ENCODE measurements at regions not wholly inside any gene's neighbourhood (a gene's known extent, or its start where the extent isn't known, plus 50 kb on each side); places are given as distances from the start of the nearest gene placed in this dataset.
"Not testable (repeated sequence)": the region's sequence is repeated elsewhere in the genome, so short reads cannot be mapped to it uniquely, and the experiment has no call there.

DNA sequence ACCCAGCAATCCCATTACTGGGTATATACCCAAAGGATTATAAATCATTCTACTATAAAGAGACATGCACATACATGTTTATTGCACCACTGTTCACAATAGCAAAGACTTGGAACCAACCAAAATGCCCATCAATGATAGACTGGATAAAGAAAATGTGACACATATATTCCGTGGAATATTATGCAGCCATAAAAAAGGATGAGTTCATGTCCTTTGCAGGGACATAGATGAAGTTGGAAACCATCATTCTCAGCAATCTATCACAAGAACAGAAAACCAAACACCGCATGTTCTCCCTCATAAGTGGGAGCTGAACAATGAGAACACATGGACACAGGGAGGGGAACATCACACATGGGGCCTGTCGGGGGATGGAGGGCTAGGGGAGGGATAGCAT is 113.2 kb upstream of the PRSS1 start:
- not testable (repeated sequence) for DNase-seq

DNA sequence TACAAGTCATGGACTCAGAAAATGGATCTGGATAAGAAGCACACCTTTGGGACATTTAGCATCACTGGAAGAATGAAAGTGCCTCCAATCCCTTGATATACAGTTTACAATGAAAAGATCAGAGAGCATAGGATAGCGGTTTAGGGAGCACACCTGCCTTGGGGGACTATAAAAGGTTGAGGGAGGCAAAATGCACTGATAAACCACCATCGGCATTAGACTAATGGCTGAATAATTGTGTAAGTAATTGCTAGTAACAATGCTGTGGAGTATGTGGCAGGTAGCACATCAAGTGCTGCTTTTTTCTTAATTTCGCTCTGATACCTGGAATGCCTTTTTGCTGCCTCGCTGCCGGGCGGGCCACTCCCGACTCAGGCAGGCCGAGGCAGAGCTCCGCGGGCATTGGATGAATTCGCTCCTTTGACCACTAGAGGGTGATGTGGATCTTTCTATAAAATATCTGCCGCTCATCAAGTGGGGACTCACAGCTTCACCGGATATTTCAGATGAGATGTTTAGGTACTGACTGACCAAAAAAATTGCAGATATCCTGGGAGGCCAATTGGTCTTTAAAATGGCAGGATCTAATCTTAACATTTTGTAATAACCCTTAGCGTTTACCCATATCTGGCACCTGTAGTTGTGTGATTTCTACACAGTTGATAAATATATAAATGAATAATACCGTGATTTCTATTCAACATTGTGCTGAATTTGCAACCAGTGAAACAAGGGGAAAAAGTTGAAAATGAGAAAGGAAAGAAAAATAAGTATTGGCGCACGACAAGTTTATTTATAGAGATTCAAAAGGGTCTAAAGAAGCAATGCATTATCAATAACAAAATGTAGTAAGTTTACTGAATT is 116.8 kb upstream of the PRSS1 start:
- no peak for DNase-seq

DNA sequence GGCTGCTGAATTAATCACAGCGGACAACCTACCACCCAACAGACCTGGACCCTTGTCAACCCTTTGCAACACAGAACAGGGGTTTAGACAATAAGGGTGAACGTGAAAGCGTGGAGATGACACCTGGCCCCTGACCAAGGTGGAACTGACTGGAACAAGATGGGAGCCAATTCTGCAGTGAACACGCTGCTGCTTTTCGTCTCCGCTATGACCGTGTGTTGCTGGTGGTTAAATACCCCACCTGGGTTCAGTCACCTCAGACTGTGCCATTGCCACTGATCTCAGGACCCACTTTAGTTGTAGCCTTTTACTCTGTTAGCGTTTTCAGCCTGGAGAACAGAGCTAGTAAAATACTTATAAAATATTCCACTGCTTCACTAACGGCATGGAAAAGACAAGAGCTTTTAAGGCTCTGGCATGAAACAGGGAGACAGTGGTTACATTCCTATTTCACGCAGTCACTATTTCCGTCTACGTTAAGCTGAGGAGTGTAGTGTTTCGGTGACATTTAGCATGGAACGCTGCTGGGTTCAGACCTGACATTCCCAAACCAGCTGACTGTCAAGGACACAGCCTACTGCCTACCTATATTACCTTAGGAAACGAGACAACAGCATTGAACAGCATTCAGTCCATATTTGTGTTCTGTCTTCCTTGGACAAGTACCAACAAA is 119.5 kb upstream of the PRSS1 start:
- no peak for DNase-seq

DNA sequence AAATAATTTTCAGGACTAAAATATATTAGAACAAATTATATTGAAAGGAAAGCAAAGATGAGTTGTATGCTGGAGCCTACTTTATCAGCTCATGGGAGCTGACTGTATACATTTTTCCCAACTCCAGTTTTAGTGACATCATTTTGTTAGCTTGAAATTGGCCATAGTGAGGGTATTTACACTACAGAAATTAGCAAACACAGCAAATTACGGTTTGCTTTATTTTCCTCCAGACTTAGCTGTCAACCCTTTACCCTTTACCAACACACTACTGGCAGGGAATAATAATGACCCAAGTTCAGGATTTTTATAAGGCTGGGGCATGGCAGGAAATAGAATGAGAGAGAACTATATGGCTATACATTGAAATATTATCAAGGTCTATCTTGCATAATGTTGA is 120.3 kb upstream of the PRSS1 start:
- no peak for DNase-seq

DNA sequence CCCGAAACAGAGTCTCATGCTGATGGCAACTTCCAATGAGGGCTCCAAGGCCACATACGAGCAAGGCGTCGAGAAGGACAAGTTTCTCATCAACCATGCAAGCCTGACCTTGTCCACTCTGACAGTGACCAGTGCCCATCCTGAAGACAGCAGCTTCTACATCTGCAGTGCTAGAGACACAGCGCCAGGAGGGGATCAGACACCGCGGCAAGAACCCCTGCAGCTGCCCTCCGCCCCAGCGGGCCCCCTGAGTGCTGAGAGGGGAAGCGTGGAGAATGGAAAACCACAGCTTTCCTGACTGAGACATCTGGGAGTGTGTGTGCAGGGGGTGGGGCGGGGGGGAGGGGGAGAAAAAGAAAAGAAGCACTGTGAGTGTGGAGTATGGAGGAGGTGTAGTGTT is 122.0 kb upstream of the PRSS1 start:
- not testable (repeated sequence) for DNase-seq

DNA sequence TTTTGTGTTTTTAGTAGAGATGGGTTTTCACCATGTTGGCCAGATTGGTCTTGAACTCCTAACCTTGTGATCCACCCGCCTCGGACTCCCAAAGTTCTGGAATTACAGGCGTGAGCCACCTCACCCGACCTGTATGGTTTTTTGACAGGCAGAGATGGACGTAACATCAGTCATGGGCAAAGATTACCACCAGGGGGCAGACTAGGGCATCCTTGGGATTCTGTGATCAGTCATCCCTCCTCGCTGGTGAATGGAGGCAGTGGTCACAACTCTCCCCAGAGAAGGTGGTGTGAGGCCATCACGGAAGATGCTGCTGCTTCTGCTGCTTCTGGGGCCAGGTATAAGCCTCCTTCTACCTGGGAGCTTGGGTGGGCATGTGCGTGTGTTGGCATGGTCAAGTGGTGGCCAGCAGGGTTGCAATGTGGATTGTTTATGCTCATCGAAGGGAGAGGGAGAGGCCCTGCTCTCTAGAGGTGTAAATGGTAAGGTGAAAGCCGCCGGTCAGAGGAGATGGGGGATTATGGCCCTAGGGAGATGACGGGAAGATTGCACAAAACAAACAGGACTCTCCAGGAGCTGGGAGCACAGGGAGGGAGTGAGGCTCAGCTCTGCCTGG is 122.7 kb upstream of the PRSS1 start:
- DNase-seq: no peak

DNA sequence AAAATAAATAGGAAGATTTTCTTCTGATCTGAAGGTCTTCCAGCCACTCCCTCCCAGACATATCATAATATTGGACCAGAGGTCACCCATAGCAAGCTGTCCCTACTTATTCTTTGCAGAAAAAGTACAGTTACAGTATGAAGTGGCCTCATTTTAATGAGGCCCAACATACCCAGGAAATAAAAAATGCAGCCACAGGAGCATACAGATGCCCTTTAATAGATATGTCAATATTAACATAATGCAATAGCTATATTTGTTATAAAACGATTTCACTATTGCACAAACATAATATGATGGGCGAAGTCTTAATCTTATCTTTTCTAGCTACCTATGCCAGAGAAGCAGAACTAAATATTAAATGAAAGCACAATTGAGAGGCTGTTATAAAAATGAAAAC is 124.1 kb upstream of the PRSS1 start:
- DNase-seq: not testable (repeated sequence)

DNA sequence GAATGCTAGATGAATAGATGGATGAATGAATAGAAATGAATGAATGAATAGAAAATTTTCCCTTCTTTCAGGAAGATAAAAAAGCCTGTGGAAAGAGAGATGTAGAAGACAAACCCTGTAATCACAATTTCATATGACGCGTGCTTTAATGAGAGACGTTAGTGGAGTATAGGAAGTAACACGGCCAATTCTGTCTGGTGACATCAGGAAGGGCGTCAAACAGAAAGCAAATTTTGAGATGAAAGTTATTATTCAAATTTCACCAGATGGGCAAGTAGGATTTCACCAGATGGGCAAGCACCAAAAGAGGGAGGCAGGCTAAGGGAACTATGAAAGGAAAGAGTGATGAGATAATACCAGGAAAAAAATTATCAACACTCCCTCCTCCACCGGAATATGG is 128.9 kb upstream of the PRSS1 start:
- no peak for DNase-seq

DNA sequence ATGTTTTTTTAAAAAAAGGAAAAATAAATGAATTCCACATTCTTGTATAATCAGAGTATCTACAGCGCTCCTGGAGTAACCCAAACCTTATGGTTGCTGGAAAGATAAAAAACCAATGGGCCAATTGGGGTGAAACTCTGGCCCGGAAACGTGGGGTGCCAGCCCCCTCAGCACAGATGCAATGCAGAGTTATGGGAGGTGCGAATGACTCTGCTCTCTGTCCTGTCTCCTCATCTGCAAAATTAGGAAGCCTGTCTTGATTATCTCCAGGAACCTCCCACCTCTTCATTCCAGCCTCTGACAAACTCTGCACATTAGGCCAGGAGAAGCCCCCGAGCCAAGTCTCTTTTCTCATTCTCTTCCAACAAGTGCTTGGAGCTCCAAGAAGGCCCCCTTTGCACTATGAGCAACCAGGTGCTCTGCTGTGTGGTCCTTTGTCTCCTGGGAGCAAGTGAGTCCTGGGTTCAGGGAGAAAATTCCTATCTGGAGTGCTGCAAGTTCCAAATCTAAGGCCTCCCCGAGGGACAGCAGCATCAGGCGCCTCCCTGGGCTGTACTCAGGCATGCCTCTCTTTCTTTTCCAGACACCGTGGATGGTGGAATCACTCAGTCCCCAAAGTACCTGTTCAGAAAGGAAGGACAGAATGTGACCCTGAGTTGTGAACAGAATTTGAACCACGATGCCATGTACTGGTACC is 130.5 kb upstream of the PRSS1 start:
- no peak for DNase-seq

DNA sequence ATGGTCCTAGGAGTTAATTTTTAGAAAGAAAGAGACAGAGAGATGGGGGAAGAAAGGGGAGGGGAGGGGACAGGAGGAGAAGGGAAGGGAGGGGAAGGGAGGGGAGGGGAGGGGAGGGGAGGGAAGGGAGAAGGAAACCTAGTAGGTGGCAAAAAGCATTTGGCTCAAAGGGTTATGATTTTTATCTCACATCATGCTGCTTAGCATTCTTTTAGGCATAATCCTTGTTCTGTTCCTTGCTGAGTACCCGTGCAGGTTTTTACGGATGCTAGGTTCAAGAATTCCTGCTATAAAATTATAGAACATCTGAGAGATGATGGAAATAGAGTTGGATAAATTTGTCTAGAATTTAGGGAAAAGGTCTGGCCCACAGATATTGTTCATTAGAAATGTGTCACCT is 132.4 kb upstream of the PRSS1 start:
- DNase-seq: no peak

DNA sequence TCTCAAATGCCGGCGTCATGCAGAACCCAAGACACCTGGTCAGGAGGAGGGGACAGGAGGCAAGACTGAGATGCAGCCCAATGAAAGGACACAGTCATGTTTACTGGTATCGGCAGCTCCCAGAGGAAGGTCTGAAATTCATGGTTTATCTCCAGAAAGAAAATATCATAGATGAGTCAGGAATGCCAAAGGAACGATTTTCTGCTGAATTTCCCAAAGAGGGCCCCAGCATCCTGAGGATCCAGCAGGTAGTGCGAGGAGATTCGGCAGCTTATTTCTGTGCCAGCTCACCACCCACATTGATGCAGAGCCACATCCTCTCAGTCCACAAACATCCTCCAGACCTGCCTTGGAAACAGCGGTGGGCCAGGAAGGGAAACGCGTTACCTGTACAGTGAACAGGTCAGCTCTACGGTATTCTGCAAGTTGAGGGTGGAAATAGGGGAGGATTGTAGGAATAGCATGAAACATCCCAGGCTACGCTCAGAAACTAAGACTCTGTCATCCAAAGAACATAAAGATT is 133.1 kb upstream of the PRSS1 start:
- DNase-seq: no peak

DNA sequence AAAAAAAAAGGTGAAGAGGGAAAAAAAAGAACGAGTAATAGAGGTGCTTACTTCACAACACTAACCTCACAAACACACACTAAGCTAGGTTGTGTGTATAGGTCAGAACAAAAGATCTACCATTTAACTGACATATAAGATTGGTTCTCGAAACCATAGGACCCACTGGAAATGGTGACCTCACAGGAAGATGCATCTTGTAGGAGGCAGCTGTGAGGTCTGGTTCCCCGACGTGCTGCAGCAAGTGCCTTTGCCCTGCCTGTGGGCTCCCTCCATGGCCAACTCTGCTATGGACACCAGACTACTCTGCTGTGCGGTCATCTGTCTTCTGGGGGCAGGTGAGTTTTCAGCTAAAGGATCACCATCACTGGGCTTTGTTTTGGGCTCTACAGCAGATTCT is 133.8 kb upstream of the PRSS1 start:
- DNase-seq: no peak

DNA sequence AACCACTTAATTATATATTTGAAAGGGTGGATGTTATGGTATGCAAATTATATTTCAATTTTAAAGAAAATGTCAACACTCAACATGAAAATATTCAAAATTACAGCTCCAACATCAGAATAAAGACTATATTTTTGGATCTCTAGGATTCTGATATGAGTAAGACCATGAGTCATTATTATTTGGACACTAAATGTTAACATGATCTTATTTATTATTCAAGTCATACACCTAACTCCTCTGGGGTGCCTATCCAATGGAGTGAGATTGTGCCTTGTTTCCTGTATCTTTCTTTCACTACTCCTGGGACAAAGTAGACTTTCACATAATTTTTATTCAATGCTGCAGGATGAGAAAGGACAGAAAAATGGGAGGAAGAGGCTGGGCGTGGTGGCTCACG is 135.2 kb upstream of the PRSS1 start:
- no peak for DNase-seq

DNA sequence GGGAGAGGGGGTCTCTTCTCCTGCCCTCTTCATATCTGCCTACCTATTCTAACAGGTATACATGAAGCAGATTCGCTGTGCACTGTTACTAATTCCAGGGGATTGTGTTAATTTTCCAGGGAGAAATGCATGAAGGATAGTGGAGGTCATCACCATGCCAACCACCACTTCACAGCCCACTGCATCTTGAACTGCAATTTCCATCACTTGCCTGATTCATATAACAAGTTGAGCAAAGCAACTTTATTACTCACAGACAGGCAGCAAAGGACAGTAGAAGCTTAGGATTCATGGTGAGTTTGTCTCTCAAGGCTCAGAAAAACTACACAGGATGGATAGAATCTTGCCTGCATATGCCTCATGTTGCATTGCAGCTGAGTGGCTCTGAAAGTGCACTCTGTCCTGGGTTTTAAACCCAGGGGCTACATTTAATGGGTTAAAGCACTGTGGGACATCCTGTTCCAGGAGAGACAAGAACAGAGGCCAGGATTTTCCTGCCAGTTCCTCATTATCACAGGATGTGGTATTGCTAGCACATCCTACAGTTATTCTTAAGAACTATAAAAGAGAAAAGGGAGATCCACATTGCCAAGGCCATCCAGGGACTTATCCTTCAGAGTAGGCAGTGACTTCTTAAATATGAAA is 136.9 kb upstream of the PRSS1 start:
- no peak for DNase-seq

DNA sequence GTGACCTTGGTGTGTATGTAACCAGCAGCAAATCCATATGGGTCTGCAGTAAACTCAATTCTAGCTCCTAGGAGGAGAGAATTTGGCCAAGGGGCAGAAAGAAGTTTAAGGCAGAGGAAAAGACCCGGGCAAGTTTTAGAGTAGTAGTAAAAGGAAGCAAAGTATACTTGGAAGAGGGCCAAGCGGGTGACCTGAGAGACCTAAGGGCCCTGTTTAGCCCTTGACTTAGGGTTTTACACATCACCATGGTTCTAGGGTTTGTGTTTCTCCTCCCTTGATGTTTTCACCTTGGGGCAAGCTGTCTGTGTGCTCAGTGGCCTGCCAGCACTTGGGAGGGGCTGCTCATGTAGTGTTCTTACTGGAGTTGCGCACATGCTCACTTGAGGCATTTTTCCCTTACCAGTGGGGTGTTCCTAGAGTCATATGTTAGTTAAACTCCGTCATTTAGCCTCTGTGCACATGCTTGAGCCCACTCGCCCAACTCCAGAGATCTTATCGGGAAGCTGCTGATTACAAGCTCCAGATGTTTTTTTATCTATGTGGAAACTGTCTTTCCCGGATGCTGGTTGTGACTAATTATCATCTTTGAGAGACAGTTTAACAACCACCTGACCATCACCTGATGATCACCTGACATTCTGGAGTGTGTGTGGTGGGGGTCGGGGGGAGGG is 137.6 kb upstream of the PRSS1 start:
- no peak for DNase-seq

DNA sequence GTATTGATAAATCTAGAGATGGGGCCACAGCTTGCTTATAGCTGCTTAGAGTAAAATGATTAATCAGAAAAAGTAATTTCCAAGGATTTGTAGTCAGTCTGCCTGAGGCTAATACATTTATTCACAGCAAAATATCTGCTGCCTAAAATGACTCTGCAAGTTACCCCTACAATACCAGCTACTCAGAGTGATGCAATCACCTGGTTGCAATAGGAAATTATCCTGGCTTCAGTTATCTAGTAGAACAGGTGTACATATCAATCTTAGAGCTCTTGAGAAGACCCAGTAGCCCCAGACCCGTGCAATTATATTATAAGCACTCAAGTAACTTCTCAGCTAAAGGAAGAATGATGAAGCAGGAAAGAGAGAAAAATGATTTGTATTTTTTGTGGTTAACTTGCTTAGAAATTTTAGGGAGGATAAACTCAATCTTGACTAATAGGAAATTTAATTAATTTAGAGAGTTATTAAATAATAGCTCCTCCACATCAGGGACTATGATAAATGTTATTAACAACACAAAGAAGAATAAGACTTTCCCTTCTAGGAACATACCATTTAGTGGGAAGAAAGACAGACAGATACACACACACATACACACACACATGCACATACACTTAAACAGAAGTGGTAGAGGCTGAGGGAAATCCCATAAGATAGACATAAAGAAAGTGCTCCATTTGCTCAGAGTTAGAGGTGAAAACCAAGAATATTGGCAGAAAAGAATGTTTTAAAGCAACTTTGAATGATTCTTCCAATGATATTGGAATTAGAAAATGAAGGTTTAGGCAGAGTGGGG is 140.4 kb upstream of the PRSS1 start:
- no peak for DNase-seq

DNA sequence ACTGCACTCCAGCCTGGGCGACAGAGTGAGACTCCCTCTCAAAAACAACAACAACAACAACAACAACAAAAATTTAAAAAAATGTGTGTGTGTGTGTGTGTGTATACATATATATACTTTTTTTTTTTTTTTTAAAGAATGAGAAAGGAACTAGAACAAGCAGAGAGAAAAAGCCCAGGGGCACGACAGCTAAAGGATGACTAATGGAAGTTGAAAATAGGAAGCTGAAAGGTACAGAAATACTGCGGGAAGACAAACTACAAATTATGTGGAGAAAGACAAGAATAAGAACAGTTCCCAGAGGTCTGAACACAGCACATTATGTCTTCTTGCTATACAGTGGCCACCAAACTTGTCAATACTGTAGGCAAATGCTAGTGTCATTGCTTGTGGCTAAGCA is 141.9 kb upstream of the PRSS1 start:
- no peak for DNase-seq

DNA sequence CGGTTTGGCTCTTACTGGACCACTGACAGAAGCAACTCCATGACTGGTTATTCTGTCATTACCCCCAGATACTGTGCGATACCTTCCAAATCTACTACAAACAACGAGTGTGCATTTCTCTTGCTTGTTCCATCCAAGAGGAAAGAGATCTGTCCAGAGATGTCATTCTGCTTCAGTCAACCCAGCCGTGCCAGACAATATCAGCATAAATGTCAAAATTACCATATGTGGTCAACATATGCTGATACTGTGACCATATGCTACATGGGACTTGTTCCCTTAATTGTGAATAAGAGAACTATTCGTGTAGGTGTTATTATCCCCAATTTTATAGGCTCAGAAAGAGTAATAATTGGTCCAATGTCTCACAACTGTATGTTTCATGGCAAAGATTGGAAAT is 143.2 kb upstream of the PRSS1 start:
- DNase-seq: no peak

DNA sequence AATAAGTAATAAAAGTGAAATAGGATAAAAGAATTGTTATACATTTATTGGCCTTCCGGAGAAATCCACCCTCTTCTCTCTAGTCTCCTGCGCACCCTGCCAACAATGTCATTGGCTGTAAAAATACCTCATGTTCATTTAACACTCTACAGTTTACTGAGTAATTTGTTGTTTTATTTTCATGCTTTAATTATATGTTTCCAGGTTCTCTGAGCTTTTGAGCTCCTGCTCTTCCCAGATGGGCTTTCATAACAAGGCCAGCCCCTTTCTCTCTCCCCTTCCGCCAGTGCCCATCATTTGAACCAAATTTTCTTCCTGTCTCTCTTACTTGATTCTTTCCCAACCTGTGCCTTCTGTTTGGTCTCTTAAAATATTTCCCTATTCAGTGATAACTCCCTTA is 144.6 kb upstream of the PRSS1 start:
- no peak for DNase-seq

DNA sequence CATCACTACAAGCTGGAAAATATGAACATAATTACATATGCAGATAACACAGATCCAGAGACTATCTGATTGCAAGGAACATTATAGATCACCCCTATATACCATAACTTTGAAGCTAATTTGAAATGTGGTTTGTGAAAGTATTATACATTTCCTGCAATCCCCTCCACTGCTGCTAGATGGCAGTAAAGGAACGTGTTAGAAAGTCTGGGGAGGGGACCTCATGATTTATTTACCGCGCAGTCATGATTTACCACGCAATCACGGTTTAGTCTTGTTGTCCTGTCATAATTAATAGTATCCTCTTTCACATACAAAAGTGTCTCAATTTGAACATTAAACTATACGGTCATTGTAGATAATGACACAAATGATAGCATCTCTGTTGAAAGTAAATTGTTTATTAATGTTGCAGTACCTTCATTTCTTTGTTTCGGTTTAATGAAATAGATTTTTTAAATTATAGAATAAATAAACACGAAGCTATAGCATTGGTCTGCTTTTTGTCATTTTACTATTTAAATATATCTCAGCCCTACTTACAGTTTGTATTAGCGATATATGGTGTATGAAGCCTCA is 145.3 kb upstream of the PRSS1 start:
- peak; percentile 5 for DNase-seq

DNA sequence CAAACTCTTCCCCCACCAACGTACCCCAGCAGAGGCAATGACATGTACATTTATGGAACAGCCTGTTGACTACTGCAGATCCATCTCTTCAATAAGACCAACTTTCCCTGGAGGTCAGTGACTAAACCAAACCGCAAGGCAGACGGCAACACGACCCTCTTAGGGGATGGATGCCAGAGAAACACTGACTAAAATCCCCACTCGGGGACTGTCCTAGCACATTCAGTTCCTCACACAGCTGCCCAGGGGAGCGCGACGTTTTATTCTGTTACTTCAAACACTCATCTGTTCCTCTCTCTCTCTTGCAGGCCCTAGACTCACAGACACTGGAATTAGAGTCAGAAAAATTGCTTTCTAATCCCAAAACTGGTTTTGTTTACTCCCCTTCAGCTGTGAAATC is 146.5 kb upstream of the PRSS1 start:
- no peak for DNase-seq
